Aorta (tissue), 5 donors: ENCODE measurements at regions not wholly inside any gene's neighbourhood (a gene's known extent, or its start where the extent isn't known, plus 50 kb on each side); places are given as distances from the start of the nearest gene placed in this dataset.

ENCODE experiments used
- ATAC-seq: fragments of 200-7000 bp; cut with Tn5 transposase; one replicate; pipeline ENCODE4 v1.9.1; 2022; ENCODE audit warnings: moderate library complexity; ENCODE audit not compliant: low FRiP score
- DNase-seq, 2 donors: peaks; one replicate each; pipeline ENCODE4 v3.0.0-alpha.2; 2020
- H3K27ac ChIP-seq, 2 donors: one replicate each; pipeline ENCODE4 v1.5.1; 2013; ENCODE audit warnings: low read length in 2 of 2, mild to moderate bottlenecking in 2 of 2, moderate library complexity in 2 of 2, control low read depth in 1 of 2, inconsistent platforms in 1 of 2, low read depth in 1 of 2
- H3K27me3 ChIP-seq, 2 donors: one replicate each; pipeline ENCODE4 v1.6.1; 2013; ENCODE audit warnings: control low read depth in 1 of 2, low read length in 1 of 2, mild to moderate bottlenecking in 1 of 2, moderate library complexity in 1 of 2; ENCODE audit not compliant: insufficient read depth in 2 of 2, control insufficient read depth in 1 of 2
- H3K36me3 ChIP-seq, 2 donors: one replicate each; pipeline ENCODE4 v1.6.1; 2013; ENCODE audit warnings: control low read depth in 1 of 2, low read length in 1 of 2, mild to moderate bottlenecking in 1 of 2; ENCODE audit not compliant: insufficient read depth in 2 of 2, control insufficient read depth in 1 of 2
- H3K4me1 ChIP-seq, 2 donors: one replicate each; pipeline ENCODE4 v1.6.1; 2013; ENCODE audit warnings: low read length in 2 of 2, control low read depth in 1 of 2, mild to moderate bottlenecking in 1 of 2, moderate library complexity in 1 of 2; ENCODE audit not compliant: insufficient read depth in 2 of 2, control insufficient read depth in 1 of 2
- H3K4me3 ChIP-seq, 2 donors: one replicate each; pipeline ENCODE4 v1.5.1; 2013; ENCODE audit warnings: low read length in 2 of 2, control low read depth in 1 of 2, mild to moderate bottlenecking in 1 of 2
- H3K9me3 ChIP-seq: one replicate; pipeline ENCODE4 v1.6.1; 2013; ENCODE audit warnings: mild to moderate bottlenecking, low read length; ENCODE audit not compliant: control insufficient read depth
- WGBS, 2 donors: extraction: QIAGEN DNeasy Blood & Tissue Kit; methylation state at CpG; one replicate each; pipeline ENCODE4 v1.1.7; 2013; 5-methylcytosine and 5-hydroxymethylcytosine counted together
- intact Hi-C, 2 donors: fragments of 100-400 bp; cut with DNase I; formaldehyde crosslinking; loops; one replicate each; pipeline versions ENCODE4 v1.14.2 to v1.15.0; 2022
- donor health status: healthy with polysubstance abuse.
- donor health status: Bipolar disorder and iron deficiency.
- donor health status: DM: no; HTN: no; CAD: no.
- donor health status: DM: no; HTN: no; CAD: no.
- donor health status: DM: yes; HTN: yes; CAD: no.

DNA sequence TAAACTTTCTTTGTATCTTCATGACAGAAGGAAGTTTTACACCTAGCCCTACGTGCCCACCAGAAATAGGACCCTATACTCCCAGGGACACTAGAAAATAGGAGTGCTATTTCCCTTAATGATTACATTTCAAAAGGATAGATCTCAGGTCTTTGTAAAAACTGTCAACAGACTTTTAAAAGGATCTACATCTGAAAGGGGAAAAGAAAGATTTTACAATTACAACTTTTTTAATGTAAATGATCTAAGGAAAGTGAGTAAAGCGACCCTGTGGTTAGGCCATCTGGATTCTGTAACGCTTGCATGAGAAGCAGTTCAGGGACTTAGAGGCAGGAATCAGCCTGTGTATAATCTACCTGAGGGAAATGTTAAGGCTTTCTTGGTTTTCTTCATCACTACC lies 431.8 kb upstream of the MC4R start:
- Histone ChIP-seq H3K36me3 (no peaks in the 10 kb centered on the region), H3K27me3 (no peaks in the 10 kb centered on the region), H3K4me1 (no peaks in the 10 kb centered on the region), H3K9me3 (no peaks in the 10 kb centered on the region), H3K27ac (no peak overlapping the region), H3K4me3 (no peak overlapping the region)
- 36 to 46% methylated on average over 3 of the region's 3 CpGs for WGBS, 2 donors
- ATAC-seq (no peak), DNase-seq (no peak)
- intact Hi-C loops: no loop called here

GRCh38 chr18:60809937-60810336 lies 437.4 kb upstream of the MC4R start:
- ATAC-seq (no peak), DNase-seq (no peak)
- Histone ChIP-seq H3K27me3 (no peaks in the 10 kb centered on the region), H3K27ac (no peak overlapping the region), H3K36me3 (no peaks in the 10 kb centered on the region), H3K9me3 (no peaks in the 10 kb centered on the region), H3K4me1 (no peaks in the 10 kb centered on the region), H3K4me3 (no peak overlapping the region)
- WGBS, 2 donors: 86 to 90% methylated on average over 2 of the region's 2 CpGs
- intact Hi-C loops: loop anchor here (5.0 kb wide), 1 partner anchor 692 kb away; no protein-coding TSS in a partner anchor

DNA sequence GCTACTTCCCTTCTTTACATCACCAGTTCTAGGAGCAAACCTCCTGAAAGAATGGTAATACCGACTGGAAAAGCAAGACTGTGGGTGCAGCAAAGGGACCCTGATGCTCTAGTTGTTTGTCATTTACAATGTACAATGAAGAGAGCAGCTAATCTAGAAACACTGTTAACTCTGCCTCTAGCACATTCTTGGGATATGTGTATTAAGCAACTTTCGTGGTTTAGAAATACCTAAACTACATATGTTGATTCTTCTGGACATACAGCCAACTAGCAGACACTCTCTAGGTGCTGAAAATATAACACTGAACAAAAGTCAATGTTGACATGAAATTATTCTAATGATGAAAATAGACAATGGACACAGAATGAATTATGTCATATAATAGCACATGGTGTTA lies 440.3 kb upstream of the MC4R start:
- no peaks in the 10 kb centered on the region for H3K9me3 ChIP-seq
- no peak overlapping the region for H3K4me3 ChIP-seq
- H3K27me3 ChIP-seq: no peaks in the 10 kb centered on the region
- no peaks in the 10 kb centered on the region for H3K36me3 ChIP-seq
- WGBS, 2 donors: 67 to 69% methylated on average over 2 of the region's 2 CpGs
- H3K4me1 ChIP-seq: no peaks in the 10 kb centered on the region
- intact Hi-C loops: no loop called here
- DNase-seq (no peak), ATAC-seq (no peak)
- H3K27ac ChIP-seq: no peak overlapping the region

DNA sequence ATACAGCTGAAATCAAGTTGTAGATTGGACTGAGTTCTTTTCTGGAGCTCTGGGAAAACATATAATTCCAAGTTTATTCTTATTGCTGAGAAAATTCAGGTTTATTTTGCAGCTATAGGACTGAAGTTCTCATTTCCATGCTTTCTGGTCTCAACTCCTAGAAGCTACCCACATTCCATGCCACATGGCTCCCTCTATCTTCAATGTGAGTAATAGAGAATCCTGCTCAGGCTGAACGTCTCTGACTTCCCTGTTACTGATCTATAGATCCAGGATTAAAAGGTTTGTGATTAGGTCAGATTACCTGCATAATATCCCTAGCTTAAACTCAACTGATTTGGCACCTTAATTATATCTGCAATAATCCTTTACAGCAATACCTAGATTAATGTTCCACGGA lies 453.8 kb upstream of the MC4R start:
- no peaks in the 10 kb centered on the region for H3K36me3 ChIP-seq
- WGBS, 2 donors: 48 to 53% methylated on average over 2 of the region's 2 CpGs

DNA sequence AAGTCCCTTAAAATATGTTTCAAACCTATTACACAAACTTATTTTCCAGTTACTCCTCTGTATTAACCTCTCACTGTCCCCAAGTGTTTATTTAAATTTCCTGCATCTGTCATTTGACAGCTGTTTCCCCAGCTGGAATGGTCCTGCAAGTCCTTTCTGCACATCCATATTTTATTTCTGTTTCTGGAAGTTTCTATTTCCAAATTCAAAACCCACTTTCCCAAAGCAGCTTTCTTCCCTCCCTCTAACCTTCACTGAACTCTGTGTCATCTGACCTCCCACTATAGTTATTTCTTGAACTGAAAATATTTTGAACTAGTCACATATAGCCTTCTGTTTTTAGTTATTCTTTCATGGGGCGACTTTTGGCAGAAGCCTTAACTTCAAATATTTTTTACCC lies 459.4 kb upstream of the MC4R start:
- intact Hi-C loops: no loop called here

More for the DNA sequence above, 453.8 kb upstream of the MC4R start:
- H3K4me3 ChIP-seq: no peak overlapping the region
- DNase-seq (no peak), ATAC-seq (no peak)
- intact Hi-C loops: no loop called here
- no peaks in the 10 kb centered on the region for H3K4me1 ChIP-seq
- H3K27me3 ChIP-seq: no peaks in the 10 kb centered on the region
- no peak overlapping the region for H3K27ac ChIP-seq
- H3K9me3 ChIP-seq: no peaks in the 10 kb centered on the region

DNA sequence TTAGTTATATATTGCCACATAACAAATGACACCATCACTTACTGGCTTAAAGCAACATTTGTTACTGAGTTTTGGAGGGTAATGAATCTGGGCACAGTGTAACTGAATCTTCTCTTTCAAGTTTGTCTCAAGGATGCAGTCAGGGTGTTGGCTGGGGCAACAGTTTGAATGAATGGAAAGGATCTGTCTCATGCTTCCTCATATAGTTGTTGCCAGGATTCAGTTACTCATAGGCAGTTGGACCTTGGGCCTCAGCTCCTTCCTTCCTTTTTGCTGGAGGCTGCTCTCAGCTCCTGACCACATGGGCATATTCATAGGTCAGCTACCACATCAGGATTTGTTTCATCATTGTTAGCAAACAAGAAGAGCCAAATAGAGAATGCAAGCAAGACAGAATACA lies 466.1 kb upstream of the MC4R start:
- no peaks in the 10 kb centered on the region for H3K9me3 ChIP-seq
- H3K36me3 ChIP-seq: no peaks in the 10 kb centered on the region
- H3K4me1 ChIP-seq: no peaks in the 10 kb centered on the region
- H3K27ac ChIP-seq: no peak overlapping the region
- DNase-seq: no peak
- no peak for ATAC-seq
- H3K4me3 ChIP-seq: no peak overlapping the region
- no peaks in the 10 kb centered on the region for H3K27me3 ChIP-seq
- intact Hi-C loops: no loop called here

More for the DNA sequence above, 459.4 kb upstream of the MC4R start:
- Histone ChIP-seq H3K27me3 (no peaks in the 10 kb centered on the region), H3K4me3 (no peak overlapping the region), H3K9me3 (no peaks in the 10 kb centered on the region), H3K36me3 (no peaks in the 10 kb centered on the region), H3K27ac (no peak overlapping the region), H3K4me1 (no peaks in the 10 kb centered on the region)
- no peak for ATAC-seq
- WGBS, 2 donors: 7 to 22% methylated on average over 1 of the region's 1 CpG
- no peak for DNase-seq

DNA sequence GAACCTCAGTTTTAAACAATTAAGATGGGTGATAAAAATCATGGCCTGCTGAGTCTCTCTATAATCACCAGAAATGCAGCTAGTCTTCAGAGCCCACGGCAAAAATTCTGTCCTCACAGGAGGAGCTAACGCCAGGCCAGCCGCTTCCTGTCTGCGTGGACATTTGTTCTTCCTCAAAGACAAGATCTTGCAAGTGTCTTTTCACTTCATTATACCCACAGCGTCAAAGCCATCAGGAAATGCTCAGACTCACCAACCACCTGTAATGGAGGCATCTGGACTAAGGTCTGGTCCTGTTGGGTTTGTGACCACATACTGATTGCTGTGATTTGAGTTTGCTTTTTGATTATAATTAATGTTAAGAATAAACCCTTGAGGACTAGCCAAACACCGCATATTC lies 473.8 kb upstream of the MC4R start:
- Histone ChIP-seq H3K27me3 (no peaks in the 10 kb centered on the region), H3K4me3 (no peak overlapping the region), H3K27ac (no peak overlapping the region), H3K9me3 (no peaks in the 10 kb centered on the region), H3K4me1 (no peaks in the 10 kb centered on the region), H3K36me3 (no peaks in the 10 kb centered on the region)
- WGBS, 2 donors: 75 to 85% methylated on average over 6 of the region's 6 CpGs
- intact Hi-C loops: no loop called here
- no peak for DNase-seq
- ATAC-seq: no peak

- WGBS, 2 donors: 68 to 69% methylated on average over 3 of the region's 3 CpGs
- ATAC-seq (no peak), DNase-seq (no peak)
- no peaks in the 10 kb centered on the region for H3K4me1 ChIP-seq
- H3K9me3 ChIP-seq: no peaks in the 10 kb centered on the region
- no peaks in the 10 kb centered on the region for H3K27me3 ChIP-seq
- intact Hi-C loops: no loop called here
- H3K27ac ChIP-seq: no peak overlapping the region
- no peaks in the 10 kb centered on the region for H3K36me3 ChIP-seq
- no peak overlapping the region for H3K4me3 ChIP-seq
Measured at GRCh38 chr18:60847517-60847916, 474.9 kb upstream of the MC4R start.

GRCh38 chr18:60861575-60861974 lies 471.7 kb upstream of the CDH20 start:
- no peak for DNase-seq
- intact Hi-C loops: no loop called here
- Histone ChIP-seq H3K27ac (no peak overlapping the region), H3K9me3 (no peaks in the 10 kb centered on the region), H3K4me1 (no peaks in the 10 kb centered on the region), H3K27me3 (no peaks in the 10 kb centered on the region), H3K4me3 (no peak overlapping the region), H3K36me3 (no peaks in the 10 kb centered on the region)
- ATAC-seq: no peak
